ENCODE measurements at regions not wholly inside any gene's neighbourhood (a gene's known extent, or its start where the extent isn't known, plus 50 kb on each side); places are given as distances from the start of the nearest gene placed in this dataset.

DNA sequence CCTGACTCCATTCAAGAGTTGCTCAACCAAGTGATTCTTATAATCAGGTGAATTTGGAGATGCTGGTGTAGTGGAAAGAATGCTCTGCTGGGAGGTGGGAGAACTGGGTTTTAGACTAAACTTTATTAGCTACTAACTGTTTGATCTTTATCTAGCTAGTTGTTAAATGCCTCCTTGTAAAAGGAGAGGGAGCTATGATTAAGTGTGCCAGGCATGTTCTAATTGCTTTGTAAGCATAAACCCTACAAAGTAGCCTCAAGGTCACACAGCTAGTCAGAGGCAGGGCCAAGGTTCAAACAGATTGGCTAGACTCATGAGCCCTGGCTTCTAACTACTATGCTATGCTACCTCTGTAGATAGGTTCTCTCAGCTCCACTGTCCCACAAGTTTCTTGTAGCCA, 105.5 kb downstream of the NXPE2 start:
- no peaks in the 10 kb centered on the region for H3K4me1 ChIP-seq (ENCODE audit: control insufficient read depth, insufficient read depth, low read length)
- no peak overlapping the region for H3K9ac ChIP-seq (ENCODE audit: low read depth, low read length)
- no peaks in the 10 kb centered on the region for H3K36me3 ChIP-seq (ENCODE audit: control insufficient read depth, insufficient read depth, low read length)
- H3K9me3 ChIP-seq (ENCODE audit: control insufficient read depth, insufficient read depth, low read length), result no peaks in the 10 kb centered on the region
- no peak overlapping the region for H3K27ac ChIP-seq (ENCODE audit: low read depth, low read length)
- no peaks in the 10 kb centered on the region for H3K27me3 ChIP-seq (ENCODE audit: control insufficient read depth, insufficient read depth, low read length)
- H3K4me3 ChIP-seq (ENCODE audit: low read depth, low read length), result no peak overlapping the region

DNA sequence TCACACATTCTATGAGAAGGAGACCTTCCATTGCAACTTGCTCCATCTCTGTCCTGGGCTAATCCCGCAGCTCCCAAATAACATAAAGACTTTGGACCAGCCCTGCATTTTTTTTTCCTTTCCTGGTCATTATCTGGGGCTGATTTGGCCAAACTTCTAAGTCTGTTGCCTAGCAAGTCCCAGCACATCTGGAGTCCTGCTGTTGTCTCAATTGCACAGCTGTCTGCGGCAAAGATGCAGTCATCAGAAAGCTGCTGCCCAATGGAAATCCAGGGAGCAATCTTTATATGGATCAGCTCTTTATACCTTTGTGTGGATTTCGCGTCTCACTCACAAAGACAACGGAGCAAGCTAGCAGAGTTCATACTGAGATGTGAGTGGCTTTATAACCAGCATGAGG, 105.9 kb downstream of the NXPE2 start:
- H3K27me3 ChIP-seq (ENCODE audit: control insufficient read depth, insufficient read depth, low read length), result no peaks in the 10 kb centered on the region
- H3K9ac ChIP-seq (ENCODE audit: low read depth, low read length), result no peak overlapping the region
- no peak overlapping the region for H3K27ac ChIP-seq (ENCODE audit: low read depth, low read length)
- no peak overlapping the region for H3K4me3 ChIP-seq (ENCODE audit: low read depth, low read length)
- no peaks in the 10 kb centered on the region for H3K36me3 ChIP-seq (ENCODE audit: control insufficient read depth, insufficient read depth, low read length)
- no peaks in the 10 kb centered on the region for H3K4me1 ChIP-seq (ENCODE audit: control insufficient read depth, insufficient read depth, low read length)
- no peaks in the 10 kb centered on the region for H3K9me3 ChIP-seq (ENCODE audit: control insufficient read depth, insufficient read depth, low read length)

DNA sequence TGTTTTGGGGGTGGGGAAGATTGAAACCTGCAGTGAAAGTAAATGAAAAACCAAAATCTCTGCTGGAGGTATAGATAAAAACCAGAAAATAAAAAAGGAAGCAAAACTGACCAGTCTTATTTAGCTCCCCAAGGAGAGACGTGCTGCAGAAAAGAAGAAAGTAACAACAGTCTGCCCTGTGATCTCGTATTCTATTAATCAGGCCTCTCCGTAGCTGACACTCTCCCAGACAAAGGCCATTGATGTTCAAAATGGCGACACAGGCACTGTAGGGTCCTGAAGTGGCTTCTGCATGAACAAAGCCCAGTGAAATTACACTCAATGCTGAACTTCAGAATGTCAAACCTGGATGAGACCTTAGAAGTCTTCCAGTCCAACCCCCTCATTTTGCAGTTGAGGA, 106.6 kb downstream of the NXPE2 start:
- Histone ChIP-seq H3K9me3 (ENCODE audit: control insufficient read depth, insufficient read depth, low read length) (no peaks in the 10 kb centered on the region), H3K36me3 (ENCODE audit: control insufficient read depth, insufficient read depth, low read length) (no peaks in the 10 kb centered on the region), H3K27ac (ENCODE audit: low read depth, low read length) (no peak overlapping the region), H3K27me3 (ENCODE audit: control insufficient read depth, insufficient read depth, low read length) (no peaks in the 10 kb centered on the region), H3K4me3 (ENCODE audit: low read depth, low read length) (no peak overlapping the region), H3K4me1 (ENCODE audit: control insufficient read depth, insufficient read depth, low read length) (no peaks in the 10 kb centered on the region), H3K9ac (ENCODE audit: low read depth, low read length) (no peak overlapping the region)

DNA sequence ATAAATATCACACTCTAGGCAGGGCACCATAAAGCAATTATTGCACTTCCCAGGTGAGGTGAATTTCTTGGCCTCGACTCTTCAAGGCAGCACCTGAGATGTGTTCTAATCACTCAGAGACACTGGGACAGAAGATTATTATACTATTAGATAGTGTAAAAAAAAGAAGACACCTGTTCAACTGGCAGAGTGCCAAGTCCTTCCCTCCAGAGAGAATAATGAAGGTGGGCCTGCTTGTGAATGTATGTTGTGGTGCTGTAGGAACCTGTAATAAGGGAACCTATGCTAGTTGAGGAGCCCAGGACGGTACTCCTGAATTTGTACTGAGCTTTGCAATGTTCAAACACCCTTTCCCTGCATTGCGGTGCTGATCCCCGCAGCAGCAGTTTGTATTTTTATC, 107.5 kb downstream of the NXPE2 start:
- Histone ChIP-seq H3K9me3 (ENCODE audit: control insufficient read depth, insufficient read depth, low read length) (no peaks in the 10 kb centered on the region), H3K4me3 (ENCODE audit: low read depth, low read length) (no peak overlapping the region), H3K9ac (ENCODE audit: low read depth, low read length) (no peak overlapping the region), H3K4me1 (ENCODE audit: control insufficient read depth, insufficient read depth, low read length) (no peaks in the 10 kb centered on the region), H3K27me3 (ENCODE audit: control insufficient read depth, insufficient read depth, low read length) (no peaks in the 10 kb centered on the region), H3K27ac (ENCODE audit: low read depth, low read length) (no peak overlapping the region), H3K36me3 (ENCODE audit: control insufficient read depth, insufficient read depth, low read length) (no peaks in the 10 kb centered on the region)

DNA sequence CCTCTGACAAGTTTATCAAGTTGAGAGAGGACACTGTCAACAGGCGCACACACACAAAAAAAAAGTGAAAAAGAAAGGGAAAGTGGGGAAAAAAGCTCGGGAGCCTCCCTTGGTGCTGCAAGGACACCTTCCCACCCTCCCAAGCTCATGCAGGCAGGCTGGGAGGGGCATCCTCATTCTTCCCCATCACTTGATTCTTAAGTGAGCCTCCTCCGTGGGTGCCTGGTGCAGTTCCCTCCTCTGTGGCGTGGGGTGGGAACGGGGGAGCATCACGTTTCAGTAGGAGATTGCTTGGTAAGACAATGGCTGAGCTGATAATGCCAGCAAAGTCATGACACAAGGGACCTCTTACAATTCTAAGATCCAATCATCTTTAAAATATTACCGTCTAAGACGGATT, 108.8 kb downstream of the NXPE2 start:
- H3K9ac ChIP-seq (ENCODE audit: low read depth, low read length), result no peak overlapping the region
- H3K27ac ChIP-seq (ENCODE audit: low read depth, low read length), result no peak overlapping the region
- no peak overlapping the region for H3K4me3 ChIP-seq (ENCODE audit: low read depth, low read length)
- no peaks in the 10 kb centered on the region for H3K27me3 ChIP-seq (ENCODE audit: control insufficient read depth, insufficient read depth, low read length)
- H3K36me3 ChIP-seq (ENCODE audit: control insufficient read depth, insufficient read depth, low read length), result no peaks in the 10 kb centered on the region
- H3K4me1 ChIP-seq (ENCODE audit: control insufficient read depth, insufficient read depth, low read length), result no peaks in the 10 kb centered on the region
- H3K9me3 ChIP-seq (ENCODE audit: control insufficient read depth, insufficient read depth, low read length), result no peaks in the 10 kb centered on the region

DNA sequence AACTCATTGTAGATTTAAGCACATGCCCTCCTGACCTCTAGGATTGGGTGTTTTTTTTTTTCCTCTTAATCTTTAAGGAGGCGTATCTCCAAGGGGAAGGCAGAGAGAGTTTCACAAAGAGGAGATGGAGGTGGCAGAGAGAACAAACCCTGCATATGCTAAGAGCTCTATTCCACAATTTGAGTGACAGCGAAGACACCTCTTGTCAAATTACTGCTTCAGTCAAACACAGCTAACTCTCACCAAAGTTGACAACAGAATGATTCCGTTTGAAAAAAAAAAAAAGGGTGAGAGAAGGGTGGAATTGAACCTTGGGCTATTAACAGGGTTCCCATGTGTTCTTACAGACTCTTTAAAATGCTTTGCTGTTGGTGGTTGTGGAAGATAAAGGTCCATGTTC, 112.6 kb downstream of the NXPE2 start:
- Histone ChIP-seq H3K9me3 (ENCODE audit: control insufficient read depth, insufficient read depth, low read length) (no peaks in the 10 kb centered on the region), H3K27ac (ENCODE audit: low read depth, low read length) (no peak overlapping the region), H3K27me3 (ENCODE audit: control insufficient read depth, insufficient read depth, low read length) (no peaks in the 10 kb centered on the region; the same call in 1 of the 2 replicates), H3K4me3 (ENCODE audit: low read depth, low read length) (no peak overlapping the region), H3K4me1 (ENCODE audit: control insufficient read depth, insufficient read depth, low read length) (no peaks in the 10 kb centered on the region), H3K36me3 (ENCODE audit: control insufficient read depth, insufficient read depth, low read length) (no peaks in the 10 kb centered on the region), H3K9ac (ENCODE audit: low read depth, low read length) (no peak overlapping the region)

DNA sequence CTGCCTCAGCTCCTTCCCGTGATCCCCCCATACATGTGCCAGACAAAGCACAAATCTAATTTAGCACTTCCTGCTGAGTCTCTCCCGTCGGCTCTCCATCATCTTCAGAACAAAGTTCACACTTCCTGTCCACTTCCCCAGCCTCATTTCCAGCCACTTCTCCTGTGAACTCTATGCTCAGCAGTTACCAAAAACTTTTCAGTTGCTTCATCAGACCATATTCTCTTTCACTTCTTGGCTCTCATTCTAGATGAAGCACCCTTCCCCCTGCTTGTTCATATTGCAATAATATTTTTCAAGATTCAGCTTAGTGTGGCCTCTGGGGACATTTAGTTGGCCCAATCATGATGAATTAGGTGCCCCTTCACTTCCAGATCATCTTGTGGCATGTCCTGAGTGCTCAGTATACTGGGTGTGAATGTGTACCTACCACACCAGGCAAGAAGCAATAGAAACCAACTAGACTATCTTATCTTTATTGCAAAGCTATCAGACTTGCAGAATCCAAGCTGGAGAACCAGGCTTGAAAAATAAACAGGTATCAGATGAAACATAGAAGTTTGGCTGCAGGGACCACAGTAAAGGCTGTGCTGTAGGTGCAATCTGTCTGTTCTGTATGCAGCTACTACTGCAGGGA, 115.8 kb downstream of the NXPE2 start:
- Histone ChIP-seq H3K27me3 (ENCODE audit: control insufficient read depth, insufficient read depth, low read length) (no peaks in the 10 kb centered on the region; the same call in 1 of the 2 replicates), H3K4me3 (ENCODE audit: low read depth, low read length) (no peak overlapping the region), H3K4me1 (ENCODE audit: control insufficient read depth, insufficient read depth, low read length) (peaks cover 2% of the 10 kb centered on the region; the same call in 1 of the 2 replicates), H3K9me3 (ENCODE audit: control insufficient read depth, insufficient read depth, low read length) (no peaks in the 10 kb centered on the region), H3K27ac (ENCODE audit: low read depth, low read length) (no peak overlapping the region), H3K36me3 (ENCODE audit: control insufficient read depth, insufficient read depth, low read length) (no peaks in the 10 kb centered on the region), H3K9ac (ENCODE audit: low read depth, low read length) (no peak overlapping the region)

DNA sequence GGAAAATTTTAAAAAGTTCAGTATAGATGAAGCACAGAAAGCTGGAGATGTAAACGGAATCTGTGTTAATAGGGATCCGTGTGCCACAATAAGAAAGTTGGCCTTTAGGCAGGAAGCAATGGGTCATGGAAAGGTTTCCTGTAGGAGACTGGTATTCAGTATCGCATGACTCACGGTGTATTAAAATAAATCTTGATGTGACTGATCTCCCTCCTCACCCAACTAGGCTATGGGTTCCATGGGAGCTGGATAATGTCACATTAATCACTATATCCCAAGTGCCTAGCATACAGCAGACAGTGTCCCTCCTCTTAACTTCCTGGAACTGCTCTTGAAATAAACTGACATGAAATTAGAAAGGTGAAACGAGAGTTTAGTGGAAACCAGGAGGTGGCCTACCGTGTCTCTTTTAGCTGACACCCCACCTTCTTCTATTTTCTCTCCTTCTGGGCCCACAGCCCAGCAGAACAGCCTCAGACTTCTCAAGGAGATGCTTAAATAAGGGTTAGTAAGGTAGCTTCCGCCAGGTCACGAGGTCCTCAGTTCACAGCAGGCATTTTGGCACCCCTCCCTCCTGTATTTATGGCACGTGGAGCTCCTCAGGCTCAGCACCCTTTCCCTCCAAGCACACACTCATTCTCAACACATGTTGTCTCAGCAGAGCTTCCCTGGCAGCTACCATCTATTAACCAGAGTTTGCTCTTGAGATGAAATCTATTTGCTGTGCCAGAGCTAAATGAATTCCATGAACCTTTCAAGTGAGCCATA, 118.8 kb downstream of the NXPE2 start:
- no peak overlapping the region for H3K27ac ChIP-seq (ENCODE audit: low read depth, low read length)
- H3K27me3 ChIP-seq (ENCODE audit: control insufficient read depth, insufficient read depth, low read length), result no peaks in the 10 kb centered on the region; the same call in 1 of the 2 replicates
- H3K4me1 ChIP-seq (ENCODE audit: control insufficient read depth, insufficient read depth, low read length), result peaks cover 6% of the 10 kb centered on the region
- H3K36me3 ChIP-seq (ENCODE audit: control insufficient read depth, insufficient read depth, low read length), result no peaks in the 10 kb centered on the region
- H3K9me3 ChIP-seq (ENCODE audit: control insufficient read depth, insufficient read depth, low read length), result no peaks in the 10 kb centered on the region
- H3K9ac ChIP-seq (ENCODE audit: low read depth, low read length), result no peak overlapping the region
- H3K4me3 ChIP-seq (ENCODE audit: low read depth, low read length), result no peak overlapping the region

DNA sequence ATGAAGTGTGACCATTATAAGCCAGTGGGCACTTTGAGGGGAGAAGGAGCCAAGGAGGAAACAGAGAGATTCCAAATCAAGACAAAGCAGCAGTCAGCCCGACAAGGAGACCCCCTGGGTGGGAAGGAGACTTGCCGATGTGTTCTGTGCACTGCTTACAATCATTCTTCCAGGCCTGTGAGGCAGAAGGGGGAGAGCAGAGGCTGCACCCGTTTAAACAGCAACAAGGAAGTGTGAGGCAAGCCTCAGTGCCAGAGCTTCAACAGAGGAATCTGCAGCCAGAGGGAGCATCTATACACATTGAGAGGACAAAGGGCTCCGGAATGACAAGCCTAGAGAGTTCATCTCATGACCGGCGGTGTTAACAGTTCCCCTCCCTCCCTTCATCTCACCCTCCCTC, 121.1 kb downstream of the NXPE2 start:
- H3K9ac ChIP-seq (ENCODE audit: low read depth, low read length), result no peak overlapping the region
- H3K36me3 ChIP-seq (ENCODE audit: control insufficient read depth, insufficient read depth, low read length), result no peaks in the 10 kb centered on the region
- H3K27me3 ChIP-seq (ENCODE audit: control insufficient read depth, insufficient read depth, low read length), result no peaks in the 10 kb centered on the region; the same call in 1 of the 2 replicates
- no peaks in the 10 kb centered on the region for H3K9me3 ChIP-seq (ENCODE audit: control insufficient read depth, insufficient read depth, low read length)
- peaks cover 6% of the 10 kb centered on the region for H3K4me1 ChIP-seq (ENCODE audit: control insufficient read depth, insufficient read depth, low read length)
- H3K27ac ChIP-seq (ENCODE audit: low read depth, low read length), result no peak overlapping the region
- H3K4me3 ChIP-seq (ENCODE audit: low read depth, low read length), result peak overlapping the region; percentile 30; the same call in 1 of the 2 replicates

DNA sequence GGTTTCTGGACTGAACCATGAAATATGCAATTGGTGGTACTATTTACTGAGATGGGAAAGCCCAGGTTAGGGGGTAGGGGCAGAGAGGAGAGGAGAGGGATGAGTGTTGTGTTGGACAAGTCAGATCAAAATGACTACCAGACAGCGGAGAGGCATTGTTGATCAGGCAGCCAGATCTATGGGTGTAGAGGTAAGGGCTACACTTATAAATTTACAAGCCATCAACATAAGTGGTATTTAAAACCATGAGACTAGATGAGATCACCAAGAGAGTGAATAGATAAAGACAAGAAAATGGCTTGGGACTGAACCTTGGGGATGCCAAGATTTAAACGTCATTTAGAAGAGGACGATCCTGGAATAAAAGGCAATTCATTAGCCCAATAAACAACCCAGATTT, 123.4 kb downstream of the NXPE2 start:
- Histone ChIP-seq H3K27ac (ENCODE audit: low read depth, low read length) (no peak overlapping the region), H3K27me3 (ENCODE audit: control insufficient read depth, insufficient read depth, low read length) (no peaks in the 10 kb centered on the region; the same call in 1 of the 2 replicates), H3K36me3 (ENCODE audit: control insufficient read depth, insufficient read depth, low read length) (no peaks in the 10 kb centered on the region), H3K9ac (ENCODE audit: low read depth, low read length) (no peak overlapping the region), H3K9me3 (ENCODE audit: control insufficient read depth, insufficient read depth, low read length) (peaks cover 4% of the 10 kb centered on the region), H3K4me1 (ENCODE audit: control insufficient read depth, insufficient read depth, low read length) (peaks cover 6% of the 10 kb centered on the region), H3K4me3 (ENCODE audit: low read depth, low read length) (no peak overlapping the region)

DNA sequence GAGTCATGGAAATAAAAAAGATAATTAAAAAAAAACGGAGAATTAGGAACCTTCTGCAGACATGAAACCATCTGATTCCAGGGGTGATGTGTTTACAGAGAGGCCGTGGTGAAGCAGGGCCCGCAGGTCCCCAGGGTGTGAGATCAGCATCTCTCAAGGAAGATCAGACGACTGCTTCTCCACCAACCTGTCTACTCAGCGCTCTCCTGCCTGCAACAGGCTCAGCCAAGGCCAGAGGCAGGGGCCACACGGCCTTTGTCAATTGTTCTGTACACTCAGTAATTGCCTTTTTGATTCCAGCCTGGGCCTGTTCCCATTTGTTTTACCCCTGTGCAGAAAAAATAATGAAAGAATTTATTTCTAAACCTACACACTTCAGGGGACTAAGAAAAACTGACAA, 124.6 kb downstream of the NXPE2 start:
- H3K4me1 ChIP-seq (ENCODE audit: control insufficient read depth, insufficient read depth, low read length), result peaks cover 6% of the 10 kb centered on the region
- H3K27me3 ChIP-seq (ENCODE audit: control insufficient read depth, insufficient read depth, low read length), result no peaks in the 10 kb centered on the region

More for the DNA sequence above, 124.6 kb downstream of the NXPE2 start:
- H3K9me3 ChIP-seq (ENCODE audit: control insufficient read depth, insufficient read depth, low read length), result peaks cover 4% of the 10 kb centered on the region
- no peak overlapping the region for H3K9ac ChIP-seq (ENCODE audit: low read depth, low read length)
- H3K36me3 ChIP-seq (ENCODE audit: control insufficient read depth, insufficient read depth, low read length), result no peaks in the 10 kb centered on the region
- H3K4me3 ChIP-seq (ENCODE audit: low read depth, low read length), result no peak overlapping the region
- H3K27ac ChIP-seq (ENCODE audit: low read depth, low read length), result no peak overlapping the region
